Left ventricle myocardium superior (tissue), 1 donor: ENCODE measurements at regions not wholly inside any gene's neighbourhood (a gene's known extent, or its start where the extent isn't known, plus 50 kb on each side); places are given as distances from the start of the nearest gene placed in this dataset.

Source experiments
- ATAC-seq: fragments of 200-7000 bp; cut with Tn5 transposase; one replicate; pipeline ENCODE4 v1.9.1; 2020; ENCODE audit warnings: mild to moderate bottlenecking, moderate library complexity
- DNase-seq: peaks from one replicate; pipeline ENCODE4 v3.0.0-alpha.2; 2020
- intact Hi-C: fragments of 100-400 bp; cut with micrococcal nuclease; formaldehyde crosslinking; loops from one replicate; pipeline ENCODE4 v1.11.0; 2022
- donor health status: DM: no; HTN: yes; CAD: no; lungs with severe emphysema.

DNA sequence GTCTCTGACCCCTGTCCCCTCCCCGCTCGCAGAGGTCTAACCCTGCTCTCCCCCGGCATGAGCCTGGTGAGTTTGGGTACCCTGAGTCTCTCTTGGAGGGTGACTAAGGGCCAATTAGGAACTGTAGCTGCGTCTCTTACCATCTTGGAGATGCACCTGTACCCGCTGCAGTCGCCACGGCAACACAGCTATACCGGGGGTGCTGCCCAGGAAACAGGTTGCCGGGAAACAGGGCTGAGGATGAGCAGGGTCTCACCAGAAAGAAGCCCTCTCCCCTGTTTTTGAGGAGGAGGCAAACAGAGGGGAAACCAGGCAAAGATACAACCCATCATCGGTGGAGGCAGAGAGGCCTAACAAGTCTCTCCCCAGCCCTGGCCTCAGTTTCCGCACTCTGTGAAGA, 140.2 kb downstream of the TMEM132E start:
- intact Hi-C loops = no loop called here
- ATAC-seq (no peak), DNase-seq (no peak)

- ATAC-seq (no peak), DNase-seq (no peak)
- intact Hi-C loops = no loop called here
Observed at GRCh38 chr17:34717092-34717491, 137.7 kb downstream of the TMEM132E start.

- no peak for ATAC-seq
- intact Hi-C loops = no loop called here
- DNase-seq = no peak
Observed at GRCh38 chr17:34716291-34716690, 136.9 kb downstream of the TMEM132E start.

GRCh38 chr17:34715504-34715903, 136.1 kb downstream of the TMEM132E start:
- intact Hi-C loops = no loop called here
- no peak for DNase-seq
- ATAC-seq = no peak

- DNase-seq = no peak
- intact Hi-C loops = no loop called here
- no peak for ATAC-seq
Observed at GRCh38 chr17:34714475-34715410, 135.4 kb downstream of the TMEM132E start.

DNA sequence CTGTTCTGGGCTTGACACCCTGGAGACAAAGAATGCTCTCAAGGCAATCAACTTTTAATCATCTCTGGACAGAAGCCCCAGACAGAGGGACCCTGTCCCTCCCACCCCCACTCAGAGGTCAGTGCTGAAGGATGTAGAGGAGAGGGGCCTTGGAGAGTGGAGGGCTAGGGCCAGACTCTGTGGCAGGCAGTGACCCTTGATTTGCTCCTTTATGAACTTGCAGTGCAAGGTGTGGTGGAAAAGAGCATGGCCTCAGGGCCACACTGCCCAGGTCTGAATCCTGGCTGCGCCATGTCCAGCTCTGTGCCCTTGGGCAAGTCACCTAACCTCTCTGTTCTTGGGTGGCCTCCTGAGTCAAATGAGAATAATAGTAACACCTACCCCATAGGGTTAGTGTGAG, 134.3 kb downstream of the TMEM132E start:
- ATAC-seq (no peak), DNase-seq (no peak)
- intact Hi-C loops = no loop called here

DNA sequence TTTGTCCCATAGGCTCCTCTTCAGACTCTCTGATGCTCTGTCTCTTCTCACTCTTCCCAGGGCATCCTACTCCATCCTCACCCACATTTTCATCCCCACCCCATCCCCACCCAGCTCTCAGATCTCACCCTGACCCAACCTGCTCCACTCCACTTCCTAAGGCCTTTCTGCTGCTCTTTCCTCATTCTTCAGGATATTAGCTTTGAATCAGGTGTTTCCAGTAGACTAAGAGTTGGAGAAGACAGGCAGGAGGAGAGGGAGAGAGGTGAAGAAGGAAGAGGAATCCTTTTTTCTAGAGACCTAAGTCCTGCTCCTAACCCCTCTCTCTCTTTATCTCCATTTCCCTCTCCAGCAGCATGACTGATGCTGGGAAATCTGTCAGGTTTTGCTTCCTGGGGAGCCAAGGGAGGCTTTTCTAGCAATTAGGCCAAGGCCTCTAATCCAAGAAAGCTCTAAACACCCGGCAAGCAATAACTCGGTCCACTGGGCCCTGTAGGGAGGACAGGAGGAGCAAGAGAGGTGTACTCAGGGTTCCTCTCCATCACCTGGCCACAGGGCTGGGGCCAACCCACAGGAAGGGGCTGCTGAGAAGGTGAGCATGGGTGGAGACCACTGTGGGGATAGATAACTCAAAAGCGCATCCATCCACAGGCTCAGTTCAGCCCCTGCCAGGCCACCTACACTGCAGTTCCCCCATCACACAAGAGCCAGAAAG, 133.3 kb downstream of the TMEM132E start:
- intact Hi-C loops = no loop called here
- DNase-seq (no peak), ATAC-seq (no peak)

DNA sequence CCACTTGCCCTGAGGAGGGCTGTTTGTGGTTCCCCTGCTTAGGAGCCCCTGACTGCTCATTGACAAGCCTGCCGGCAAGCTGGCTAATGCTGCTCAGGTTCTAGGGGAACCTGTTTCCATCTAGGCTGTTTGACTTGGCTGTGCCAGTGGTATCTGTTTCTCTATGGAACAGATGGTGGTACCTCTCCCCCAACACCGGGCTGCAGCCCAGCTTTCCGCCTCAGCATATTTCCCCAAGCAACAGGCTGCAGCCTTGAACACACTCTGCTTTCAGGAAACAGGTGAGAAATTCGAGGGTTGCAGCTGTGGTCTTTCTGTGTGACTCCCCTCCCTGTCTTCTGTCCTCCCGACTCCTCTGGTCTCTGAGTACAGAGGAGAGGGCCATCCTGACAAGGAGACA, 132.3 kb downstream of the TMEM132E start:
- ATAC-seq = no peak
- no peak for DNase-seq
- intact Hi-C loops = no loop called here

DNA sequence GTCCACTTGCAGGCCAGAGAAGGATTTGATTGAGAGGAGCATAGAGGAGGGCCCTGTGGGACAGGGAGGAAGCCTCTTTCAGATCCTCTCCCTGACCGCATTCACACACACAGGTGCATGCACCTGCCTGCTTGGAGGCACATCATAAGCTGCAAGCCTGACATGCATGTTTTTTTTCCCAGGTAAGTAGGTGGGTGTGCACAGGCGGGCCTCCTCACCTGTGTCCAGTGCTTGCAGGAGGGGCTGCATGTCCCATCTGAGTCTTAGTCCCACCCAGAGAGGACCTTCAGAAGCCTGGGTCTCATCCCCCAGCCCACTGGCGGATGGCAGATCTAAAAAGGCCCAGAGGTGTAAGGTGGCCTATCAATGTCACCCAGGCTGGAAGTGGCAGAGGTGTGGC, 130.8 kb downstream of the TMEM132E start:
- intact Hi-C loops = no loop called here
- no peak for DNase-seq
- ATAC-seq = no peak

DNA sequence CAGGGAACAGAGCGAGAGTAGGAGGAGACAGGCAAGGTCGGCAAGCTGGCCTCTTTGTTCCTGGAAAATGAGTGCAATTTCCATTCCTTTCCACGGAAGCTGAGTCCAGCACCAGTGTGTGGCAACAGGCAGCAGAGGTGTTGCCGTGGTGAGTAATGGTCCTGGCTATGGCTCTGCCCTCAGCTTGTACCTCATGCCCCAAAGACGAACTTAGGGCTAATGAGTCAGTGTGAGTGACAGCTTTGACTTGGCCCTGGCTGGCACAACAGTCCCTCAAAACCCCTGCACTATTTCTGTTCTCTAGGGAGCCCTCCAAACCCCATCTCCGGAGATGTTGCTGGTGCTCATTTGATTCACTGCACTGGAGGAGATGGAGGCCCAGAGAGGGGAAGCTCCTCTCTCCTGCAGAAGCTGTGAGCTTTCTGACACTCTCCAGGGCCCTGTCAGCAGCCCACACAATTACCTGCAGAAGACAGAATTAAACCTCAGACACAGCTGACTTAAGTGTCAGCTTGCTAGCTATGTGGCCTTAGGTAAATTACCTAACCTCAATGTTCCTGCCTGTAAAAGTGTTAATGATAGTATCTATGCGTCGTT, 129.9 kb downstream of the TMEM132E start:
- DNase-seq = no peak
- intact Hi-C loops = no loop called here
- no peak for ATAC-seq

GRCh38 chr17:34706029-34706428, 126.6 kb downstream of the TMEM132E start:
- ATAC-seq = no peak
- intact Hi-C loops = no loop called here
- DNase-seq = no peak

DNA sequence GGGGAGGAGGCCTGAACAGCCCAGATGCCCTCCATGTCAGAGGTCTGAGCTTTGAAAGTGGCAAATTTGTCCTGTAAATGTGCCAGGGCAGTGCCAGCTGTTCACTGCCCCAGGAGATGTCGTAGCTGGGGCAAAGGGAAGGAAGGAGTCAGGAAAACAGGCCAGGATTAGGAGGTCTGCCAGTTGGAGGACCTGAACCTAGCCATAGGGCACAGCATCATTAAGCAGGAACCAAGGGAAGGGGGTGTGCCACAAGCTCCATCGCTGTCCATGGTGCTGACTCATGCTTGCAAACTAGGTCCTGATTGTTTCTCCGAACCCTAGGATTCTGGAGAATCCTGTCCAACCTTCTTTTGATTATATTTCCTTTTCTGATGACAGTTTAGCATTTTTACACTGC, 124.2 kb downstream of the TMEM132E start:
- DNase-seq (peak; percentile 46), ATAC-seq (no peak)
- intact Hi-C loops = no loop called here

DNA sequence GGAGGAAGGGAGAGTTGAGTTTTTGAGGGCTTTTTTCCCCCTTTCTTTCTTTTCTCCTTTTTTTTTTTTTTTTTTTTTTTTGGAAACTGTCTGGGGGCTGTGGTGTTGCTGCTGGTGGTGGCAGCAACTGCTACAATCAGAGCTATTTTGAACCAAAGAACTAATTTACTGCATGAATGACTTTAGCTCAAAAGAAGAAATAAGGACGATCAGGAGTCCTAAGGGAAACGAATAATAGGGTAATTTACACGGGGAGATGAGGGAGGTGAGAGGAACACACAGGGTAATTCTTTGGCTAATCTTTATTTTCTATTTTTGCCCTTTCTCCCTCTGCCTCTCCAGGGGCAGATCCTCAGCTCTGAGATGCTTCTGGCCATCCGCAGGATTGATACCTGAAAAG, 119.8 kb downstream of the TMEM132E start:
- intact Hi-C loops = no loop called here
- DNase-seq (no peak), ATAC-seq (no peak)

- DNase-seq (no peak), ATAC-seq (no peak)
- intact Hi-C loops = no loop called here
Observed at GRCh38 chr17:34692920-34693319, 113.5 kb downstream of the TMEM132E start.
